Embryonic facial prominence (tissue), 1 donor: ENCODE measurements at regions not wholly inside any gene's neighbourhood (a gene's known extent, or its start where the extent isn't known, plus 50 kb on each side); places are given as distances from the start of the nearest gene placed in this dataset.
"Not testable (repeated sequence)": the region's sequence is repeated elsewhere in the genome, so short reads cannot be mapped to it uniquely, and the experiment has no call there.

ENCODE experiments used
- DNase-seq: peaks from one replicate; pipeline ENCODE4 v3.0.0-alpha.2; 2016; ENCODE audit errors: extremely low spot score

DNA sequence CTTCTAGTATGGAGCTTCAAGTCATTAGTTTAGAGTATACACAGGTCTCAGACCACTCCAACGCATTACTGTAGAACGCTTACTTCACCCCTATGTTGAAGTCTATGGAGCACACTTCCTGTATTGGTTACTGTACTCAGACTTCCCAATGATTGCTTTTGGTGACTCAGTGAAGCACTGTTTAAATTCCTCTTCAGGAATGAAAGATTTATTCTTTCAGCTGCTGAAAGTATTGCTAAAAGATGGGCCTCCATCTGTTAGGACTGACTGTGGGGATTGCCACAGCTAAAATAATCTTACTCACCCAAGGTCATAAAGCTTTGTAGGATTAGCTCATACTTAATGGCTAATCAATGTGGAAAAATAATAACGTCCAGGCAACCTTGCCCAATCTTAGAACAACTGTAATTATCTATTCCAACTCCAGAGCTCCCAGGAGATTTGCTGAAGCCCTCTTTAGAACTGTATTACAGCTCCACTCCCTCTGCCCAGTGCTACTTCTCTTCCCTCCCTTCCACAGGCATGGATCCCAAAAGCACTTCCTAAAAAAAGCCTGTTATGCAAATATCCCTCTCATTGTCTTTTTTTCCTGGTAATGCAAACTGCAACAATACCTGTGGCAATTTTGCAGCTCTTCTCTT lies 281.9 kb upstream of the HS3ST1 start:
- DNase-seq, result no peak

DNA sequence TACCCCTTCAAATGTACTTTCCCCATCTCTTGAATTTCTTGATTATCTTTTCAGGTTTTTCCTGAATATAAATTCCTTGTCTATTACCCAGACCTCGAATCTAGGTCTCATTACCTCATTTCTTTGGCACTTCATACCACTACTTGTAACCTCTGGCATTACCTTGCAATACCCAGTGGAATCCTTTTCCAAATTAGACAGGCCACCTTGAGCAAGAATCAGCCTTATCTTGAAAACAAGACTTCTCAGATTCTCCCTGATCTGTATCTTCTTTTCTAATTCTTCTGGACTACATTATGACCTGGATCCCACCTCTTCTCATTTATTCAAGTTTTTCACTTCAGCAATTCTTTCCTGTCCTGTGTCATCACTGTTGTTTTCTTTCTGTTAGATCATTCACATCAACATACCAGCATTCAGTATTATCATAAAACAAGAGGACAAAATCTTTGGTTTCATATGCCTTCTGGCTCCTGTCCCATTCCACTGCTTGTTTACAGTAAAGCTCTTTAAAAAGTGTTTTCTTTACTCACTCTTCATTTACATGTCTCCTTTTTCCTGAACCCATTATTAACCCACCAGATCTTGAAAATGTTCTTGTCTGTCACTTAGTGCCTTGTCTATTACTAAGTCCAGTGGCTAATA lies 275.6 kb upstream of the HS3ST1 start:
- no peak for DNase-seq

DNA sequence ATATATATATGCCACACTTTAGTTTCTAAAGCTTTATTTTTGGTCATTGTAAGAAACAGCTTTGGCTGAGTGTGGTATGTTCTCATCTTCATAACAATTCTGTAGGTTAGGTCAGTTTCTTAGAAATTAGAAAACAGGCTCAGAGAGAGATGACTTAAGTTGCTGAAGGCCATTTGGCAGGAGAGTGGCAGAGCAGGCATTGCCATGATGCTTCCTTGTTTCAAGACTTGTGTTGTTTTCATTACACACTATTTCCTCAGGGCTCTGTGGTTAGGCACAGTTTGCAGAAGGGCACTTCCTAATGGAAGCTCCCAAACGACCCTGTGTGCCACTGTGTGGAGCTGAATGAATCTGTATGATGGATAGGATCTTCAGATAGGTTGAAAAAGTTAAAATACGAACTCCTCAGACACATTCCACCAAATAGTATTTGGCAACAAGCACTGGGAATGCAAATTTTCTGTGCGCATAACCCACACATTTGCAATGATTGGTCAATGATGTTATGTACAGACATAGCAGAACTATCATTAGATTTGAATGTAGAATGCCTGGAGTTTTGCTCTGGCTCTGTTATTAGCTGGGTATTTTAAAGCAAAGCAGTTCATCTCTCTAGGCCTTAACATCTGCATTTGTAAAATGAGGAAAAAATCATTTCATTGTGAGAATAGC lies 274.3 kb upstream of the HS3ST1 start:
- no peak for DNase-seq

DNA sequence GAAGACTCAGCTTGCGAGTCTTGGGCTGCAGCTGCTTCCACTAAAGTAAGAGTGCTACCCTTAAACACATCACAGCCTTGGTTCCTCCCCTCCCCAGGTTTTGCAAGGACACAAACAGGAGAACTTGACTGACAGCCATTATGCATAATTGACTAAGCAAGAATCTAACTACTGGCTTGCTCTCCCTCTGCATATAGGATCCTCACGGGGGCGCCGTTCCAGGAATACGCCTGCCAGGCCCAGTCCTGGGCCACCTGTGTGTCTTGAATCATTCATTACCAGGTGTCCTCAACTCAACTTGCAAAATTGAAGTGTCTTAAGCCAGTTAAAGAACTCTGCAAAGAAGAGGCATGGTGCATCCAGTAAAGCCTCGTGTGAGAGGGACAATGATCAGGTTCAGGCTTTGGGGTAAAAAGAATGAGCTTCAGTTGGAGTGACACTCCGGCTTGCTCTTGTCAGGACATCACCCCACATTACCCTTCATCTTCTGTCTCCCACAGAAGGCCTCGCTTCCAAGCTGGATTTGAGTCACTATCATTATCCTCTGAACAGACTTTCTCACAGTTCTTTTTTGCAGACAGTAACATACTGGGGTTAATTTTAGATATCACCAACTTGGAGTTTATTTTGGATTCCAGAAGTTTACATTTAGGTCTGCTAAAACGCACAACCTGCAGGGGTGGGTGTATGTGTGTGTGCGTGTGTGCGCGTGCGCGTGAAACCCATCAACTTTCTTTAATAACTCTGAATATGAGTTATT lies 273.5 kb upstream of the HS3ST1 start:
- no peak for DNase-seq

DNA sequence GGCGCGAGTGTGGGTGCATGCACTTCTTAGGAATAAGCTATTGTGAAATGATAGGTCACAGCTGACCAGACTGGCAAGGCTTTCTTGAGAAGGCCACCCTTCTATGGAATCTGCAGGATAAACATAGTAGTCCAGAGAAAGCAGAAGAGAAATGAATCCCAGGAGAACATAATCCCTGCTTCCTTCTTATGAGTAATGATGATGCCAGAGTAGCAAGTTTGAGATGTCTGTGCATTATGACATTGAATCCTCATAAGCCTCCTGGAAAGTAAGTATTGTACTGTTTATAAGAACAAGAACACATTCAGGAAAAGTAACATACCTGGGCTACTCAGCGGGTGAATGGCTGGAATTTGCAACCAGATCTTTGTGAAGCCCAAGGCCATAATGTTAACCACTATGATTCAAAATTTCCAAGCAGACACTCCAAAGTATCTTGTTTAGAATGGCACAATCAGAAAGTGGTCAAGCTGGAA lies 272.1 kb upstream of the HS3ST1 start:
- DNase-seq, result no peak

DNA sequence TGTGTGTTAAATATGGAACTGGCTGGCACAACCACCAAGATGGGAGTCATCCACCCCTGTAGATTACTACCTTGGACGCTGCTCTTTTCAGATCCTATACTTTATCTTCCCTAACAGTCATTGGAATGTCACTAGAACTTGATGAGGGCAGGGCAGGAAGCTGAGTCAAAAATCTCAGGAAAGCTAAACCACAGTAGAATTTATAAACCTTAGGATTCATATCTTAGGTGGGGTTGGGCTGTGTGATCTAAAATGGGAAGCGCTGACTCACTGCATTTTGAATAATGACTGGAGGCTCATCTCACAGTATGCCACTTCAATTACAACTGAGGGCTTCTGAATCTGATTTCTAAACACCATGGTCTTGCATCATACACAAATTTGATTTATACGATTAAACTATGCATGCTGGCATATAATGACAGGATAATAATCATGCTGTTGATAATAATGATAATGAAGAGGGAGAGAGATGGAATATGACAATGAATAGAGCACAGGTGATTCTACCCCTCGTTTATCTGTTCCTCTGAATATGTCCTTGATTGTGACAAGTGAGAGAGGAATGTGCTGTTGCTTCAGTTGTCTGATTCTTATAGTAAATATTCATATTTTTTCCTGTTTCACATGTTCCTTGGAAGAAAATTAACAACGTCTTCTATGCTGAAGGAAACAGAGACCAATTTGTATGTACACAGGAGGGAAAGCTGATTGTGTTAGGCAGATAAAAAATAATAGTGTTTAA lies 270.3 kb upstream of the HS3ST1 start:
- DNase-seq, result no peak

DNA sequence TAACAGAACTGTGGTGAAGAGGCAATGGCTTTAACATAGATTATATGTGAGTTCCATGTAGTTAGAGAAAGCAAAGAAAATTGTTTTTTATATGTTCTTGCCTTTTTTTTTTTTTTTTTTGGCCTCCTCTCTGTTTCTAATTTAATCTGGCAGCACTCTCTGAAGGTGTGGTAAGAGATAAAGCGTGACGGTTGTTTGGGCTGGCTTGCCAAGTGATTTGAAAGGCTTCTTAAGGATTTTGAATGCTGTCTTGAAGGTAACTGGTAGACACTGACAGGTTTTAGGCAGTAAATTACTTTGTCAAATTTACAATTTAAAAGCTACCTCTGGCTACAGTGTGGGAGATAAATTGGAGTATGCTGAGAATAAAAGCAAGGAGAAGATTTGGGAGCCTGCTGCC lies 269.3 kb upstream of the HS3ST1 start:
- no peak for DNase-seq

DNA sequence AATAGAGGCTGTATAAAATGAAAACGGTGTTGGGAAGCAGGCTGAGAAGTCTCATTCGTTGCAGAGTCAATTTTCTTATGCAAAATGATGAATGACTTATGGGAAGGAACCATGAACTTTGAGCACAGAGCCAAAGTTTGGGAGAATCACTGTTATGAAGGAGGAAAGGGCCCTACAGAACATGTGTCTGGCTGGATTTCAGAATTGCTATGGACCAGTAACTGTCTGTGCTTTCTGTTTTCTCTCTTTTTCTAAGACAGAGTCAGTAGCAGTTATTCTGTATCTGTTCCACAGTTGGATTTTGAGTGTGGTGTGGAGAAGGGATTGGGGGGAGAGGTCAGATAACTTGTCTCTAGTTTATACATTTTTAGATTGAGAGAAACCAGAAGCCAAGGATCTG lies 265.0 kb upstream of the HS3ST1 start:
- no peak for DNase-seq

DNA sequence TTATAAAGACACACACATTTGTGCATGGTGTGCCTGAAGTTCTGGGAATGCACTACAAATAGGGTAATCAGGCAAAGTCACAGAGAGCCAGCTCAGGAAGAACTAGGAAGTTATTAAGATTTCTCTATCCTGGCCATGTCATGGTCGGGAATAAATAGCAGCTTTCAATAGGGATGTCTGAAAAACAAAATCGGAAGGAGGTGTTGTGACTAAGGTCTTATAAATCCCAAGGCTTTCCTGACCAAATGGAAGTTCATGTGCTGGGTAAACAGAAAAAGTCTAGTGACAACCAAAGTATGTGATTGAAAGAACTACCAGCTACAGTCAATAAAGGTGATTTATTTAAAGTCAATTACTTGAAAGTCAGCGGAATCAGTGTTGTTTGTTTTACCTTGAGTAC lies 262.5 kb upstream of the HS3ST1 start:
- no peak for DNase-seq

DNA sequence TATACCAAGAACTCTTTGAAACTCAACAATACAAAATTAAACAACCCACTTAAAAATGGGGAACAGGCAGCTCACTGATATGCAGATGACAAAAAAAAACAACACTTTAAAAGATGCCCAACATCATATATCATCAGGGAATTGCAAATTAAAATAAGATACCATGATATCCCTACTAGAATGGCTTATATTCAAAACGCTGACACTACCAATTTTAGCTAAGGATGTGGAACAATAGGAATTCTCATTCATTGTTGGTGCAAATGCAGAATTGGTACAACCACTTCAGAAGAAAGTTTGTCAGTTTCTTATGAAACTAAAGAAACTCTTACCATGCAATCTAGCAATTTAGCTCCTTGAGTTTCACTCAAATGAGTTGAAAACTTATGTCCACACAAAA lies 259.0 kb upstream of the HS3ST1 start:
- no peak for DNase-seq

DNA sequence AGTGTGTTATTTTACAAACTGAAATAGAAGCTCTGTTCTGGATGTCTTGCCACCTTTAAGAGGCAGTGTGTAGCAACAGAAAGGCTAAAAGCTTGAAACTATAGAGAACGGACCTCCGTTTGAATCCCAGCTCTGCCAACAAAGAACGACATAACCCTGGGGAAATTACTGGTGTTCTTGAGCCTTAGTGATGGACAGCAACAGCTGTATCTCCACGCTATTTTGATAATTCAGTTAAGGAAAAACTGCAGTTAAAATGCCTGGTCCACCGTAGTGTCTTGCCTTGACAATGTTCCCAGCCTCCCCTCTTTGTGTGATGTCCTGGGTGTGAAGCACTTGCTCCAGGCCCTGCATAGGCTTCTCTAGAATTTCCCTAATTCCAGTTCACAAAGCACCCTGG lies 256.8 kb upstream of the HS3ST1 start:
- no peak for DNase-seq

DNA sequence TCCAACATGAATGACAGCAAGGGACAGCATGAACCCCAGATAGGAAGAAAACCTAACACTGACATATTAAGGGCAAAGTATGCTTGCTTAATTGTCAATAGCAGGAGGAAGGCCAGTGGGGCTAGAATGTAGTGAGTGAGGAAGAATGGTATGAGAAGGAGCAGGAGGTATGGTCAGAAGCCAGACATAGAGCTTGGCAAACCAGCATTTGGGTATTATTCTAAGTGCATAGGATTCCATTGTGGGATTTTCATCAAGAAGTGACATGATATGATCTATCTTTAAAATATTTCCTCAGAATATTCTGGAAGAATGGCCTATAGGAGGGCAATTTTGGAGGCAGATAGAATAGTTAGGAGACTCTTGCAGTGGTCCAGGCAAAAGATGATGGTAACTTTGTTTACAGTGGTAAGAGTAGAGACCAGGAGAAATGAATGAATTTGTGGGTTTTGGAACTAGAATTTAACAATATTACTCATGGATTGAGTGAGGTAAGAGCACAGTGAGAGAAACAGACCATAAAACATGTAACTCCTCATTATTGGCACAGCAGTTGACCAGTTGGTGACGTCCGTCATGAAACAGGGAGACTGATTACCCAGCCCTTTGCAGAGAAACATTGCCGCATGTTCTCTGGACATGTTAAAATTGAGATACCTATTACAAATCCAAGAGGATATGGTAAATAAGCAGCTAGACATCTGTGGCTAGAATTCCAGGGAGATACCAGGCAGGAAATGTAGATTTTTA lies 246.5 kb upstream of the HS3ST1 start:
- DNase-seq, result no peak

DNA sequence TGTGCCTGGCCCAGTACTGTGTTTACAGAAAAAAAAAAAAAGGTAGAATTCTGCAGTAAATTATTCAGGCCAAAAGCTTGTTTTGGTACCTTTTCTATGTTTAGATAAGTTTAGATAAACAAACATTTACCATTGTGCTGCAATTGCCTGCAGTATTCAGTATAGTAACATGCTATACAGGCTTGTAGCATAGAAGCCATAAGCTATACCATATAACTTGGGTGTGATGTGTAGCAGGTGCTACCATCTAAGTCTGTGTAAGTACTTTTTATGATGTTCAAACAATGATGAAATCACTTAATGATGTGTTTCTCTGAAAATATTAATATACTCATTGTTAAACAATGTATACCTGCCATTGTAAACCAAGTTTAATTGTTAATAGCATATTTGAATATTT lies 241.6 kb upstream of the HS3ST1 start:
- DNase-seq, result no peak

DNA sequence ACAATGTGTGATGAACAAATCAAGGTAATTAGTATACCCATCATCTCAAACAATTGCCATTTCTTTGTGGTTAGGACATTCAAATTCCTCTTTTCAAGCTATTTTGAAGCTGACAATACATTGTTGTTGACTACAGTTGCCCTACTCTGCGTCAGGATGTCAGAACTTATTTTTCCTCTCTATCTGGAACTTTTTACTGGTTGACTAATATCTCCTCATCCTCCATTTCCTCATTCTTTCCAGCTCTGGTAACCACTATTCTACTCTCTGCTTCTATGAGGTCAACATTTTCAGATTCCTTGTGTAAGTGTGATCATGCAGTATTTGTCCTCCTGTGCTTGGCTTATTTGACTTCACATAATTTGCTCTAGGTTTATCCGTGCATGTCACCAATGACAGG lies 240.5 kb upstream of the HS3ST1 start:
- DNase-seq, result no peak

DNA sequence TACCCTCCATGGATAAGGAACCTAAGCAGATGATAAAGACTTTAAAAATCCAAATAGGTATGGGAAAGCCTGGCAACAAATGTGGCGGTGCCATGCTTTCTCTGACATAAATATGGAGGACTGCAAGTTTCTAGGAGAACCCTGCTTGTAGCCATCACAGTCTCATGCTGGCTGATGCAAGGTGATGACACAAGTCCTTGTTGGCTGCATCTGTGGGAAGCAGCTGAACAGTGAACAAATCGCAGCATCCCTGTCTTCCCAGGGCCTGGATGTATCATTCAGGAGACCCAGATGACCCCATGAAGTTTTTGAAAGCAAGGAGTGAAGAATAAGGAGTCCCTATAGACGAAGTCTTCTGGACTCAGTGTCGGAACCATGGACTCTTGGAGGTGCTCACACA lies 234.4 kb upstream of the HS3ST1 start:
- no peak for DNase-seq

DNA sequence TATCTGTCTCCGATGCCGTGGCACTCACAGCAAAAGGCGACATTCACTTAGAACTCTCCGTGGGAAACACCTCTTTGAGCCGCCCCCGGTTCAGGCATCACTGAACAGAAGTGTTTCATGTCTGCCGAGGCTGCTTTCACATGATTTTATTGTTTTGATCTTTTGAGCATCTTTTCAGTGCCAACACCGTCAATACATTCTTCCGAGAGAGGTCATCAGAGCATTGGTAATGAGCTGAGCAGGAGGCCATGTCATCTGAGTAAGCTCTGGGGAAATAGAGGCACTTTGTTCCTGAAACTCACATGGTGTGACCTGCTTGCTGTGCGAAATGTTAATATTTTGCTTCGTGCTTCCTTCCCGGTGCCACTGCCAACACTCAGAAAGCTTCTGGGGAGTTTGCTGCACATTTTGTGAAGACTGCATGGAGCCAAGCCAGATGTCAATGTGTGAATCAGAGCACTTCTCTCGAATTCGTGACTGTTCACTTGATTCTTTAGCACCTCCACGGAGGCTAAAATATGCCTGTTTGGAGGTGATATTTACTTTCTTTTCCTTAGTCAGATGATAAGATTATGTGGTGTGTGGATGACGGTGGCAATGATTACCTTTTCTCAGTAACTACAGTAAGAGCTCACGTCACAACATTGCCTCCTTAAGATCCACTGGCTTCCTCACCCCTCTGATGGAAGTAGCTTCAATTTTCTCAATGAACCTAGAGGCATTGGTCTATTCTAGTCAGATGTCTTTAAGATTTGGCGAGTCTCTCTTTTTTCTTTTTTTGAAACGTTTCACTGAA lies 222.3 kb upstream of the HS3ST1 start:
- DNase-seq, result no peak

DNA sequence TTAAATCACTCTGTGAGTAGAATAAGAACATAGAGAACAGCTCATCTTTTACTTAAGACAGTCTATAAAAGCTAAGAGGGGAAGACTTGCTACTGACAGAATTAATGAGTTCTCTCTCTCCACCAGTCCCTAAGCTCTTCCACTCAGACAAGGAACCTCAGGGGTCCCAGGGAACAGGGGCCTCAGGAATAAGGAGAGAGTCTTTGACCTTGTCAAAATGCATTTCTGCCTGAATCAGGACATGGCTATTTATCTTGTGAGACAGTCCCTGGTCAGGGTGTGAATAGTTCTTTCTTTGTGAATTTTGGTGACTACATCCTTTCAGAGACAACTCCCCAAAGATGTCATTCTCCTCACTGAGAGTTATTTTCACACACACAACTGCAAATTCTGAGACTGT lies 218.7 kb upstream of the HS3ST1 start:
- no peak for DNase-seq

DNA sequence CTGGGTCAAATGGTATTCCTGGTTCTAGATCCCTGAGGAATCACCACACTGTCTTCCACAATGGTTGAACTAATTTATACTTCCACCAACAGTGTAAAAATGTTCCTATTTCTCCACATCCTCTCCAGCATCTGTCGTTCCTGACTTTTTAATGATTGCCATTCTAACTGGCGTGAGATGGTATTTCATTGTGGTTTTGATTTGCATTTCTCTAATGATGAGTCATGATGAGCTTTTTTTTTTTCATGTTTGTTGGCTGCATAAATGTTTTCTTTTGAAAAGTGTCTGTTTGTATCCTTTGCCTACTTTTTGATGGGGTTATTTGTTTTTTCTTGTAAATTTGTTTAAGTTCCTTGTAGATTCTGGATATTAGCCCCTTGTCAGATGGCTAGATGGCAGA lies 214.4 kb upstream of the HS3ST1 start:
- DNase-seq, result not testable (repeated sequence)

DNA sequence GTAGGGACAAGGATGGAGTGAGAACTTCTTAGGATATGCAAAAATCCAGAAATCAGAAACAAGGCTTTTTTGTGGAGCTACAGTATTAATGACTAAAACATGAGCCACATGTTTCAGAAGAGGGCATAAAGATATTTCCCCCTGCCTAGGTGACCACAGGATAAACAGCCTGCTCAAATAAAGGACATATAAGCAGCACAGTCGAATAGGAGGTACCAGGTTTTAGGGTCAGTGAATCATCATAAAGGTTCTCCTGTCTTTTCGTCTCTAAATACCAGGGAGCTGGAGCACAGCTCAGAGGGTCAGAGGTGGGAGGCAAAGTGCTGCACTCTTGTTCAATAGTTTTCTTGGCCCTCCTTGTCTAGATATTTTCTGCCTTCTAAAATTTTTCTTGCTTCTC lies 211.9 kb upstream of the HS3ST1 start:
- no peak for DNase-seq

DNA sequence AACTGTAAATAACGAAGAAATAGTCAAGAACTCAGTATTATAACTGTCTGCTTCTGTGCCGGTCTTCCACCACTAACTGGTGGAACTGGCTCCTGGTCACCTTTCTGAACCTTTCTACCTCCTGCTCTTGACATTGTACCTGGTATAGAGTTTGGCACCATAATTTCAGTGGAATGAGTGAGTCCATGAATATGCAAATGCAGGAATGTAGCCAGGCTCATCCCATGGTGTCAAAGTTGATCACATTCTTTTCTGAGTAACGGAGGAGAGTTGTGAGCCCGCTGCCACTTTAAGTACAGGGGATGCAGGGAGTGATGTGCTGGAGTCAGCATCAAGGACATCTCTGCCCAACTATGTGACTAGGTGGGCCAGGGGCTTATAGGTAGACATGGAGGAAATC lies 207.9 kb upstream of the HS3ST1 start:
- DNase-seq, result no peak
